ENCODE measurements at regions not wholly inside any gene's neighbourhood (a gene's known extent, or its start where the extent isn't known, plus 50 kb on each side); places are given as distances from the start of the nearest gene placed in this dataset.

DNA sequence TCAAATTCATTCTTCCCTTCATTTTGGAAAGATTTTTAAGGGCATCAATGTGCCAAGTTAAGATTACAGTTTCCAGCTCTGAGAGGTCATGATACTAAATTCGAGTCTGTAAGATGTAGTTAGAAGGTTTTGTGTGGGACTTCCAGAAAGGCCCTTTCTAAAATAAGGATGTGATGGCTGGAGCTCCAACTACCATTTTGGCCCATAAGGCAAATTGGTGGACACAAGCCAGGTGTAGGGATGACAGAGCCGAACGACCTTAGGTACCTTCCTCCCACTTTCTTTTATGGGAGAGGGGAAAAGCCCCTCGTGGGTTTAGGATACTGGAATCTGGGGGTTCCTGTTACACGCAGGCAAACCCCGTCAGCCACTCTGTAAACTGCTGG is 54.3 kb upstream of the PTPDC1 start:
- TF ChIP-seq POLR2AphosphoS5 (IDR thresholded peaks at IDR 0.05; ENCODE audit: insufficient read depth, low read depth, low read length) (no peak), POLR2A (IDR thresholded peaks at IDR 0.05; ENCODE audit: low read depth, low read length) (no peak), GATA2 (IDR thresholded peaks at IDR 0.05; ENCODE audit: insufficient read depth, insufficient read length, low read depth, low read length) (no peak)
- TF ChIP-seq, protein P1, sequence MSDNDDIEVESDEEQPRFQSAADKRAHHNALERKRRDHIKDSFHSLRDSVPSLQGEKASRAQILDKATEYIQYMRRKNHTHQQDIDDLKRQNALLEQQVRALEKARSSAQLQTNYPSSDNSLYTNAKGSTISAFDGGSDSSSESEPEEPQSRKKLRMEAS (IDR thresholded peaks at IDR 0.05; ENCODE audit: insufficient read depth, insufficient read length): no peak
- TF ChIP-seq, protein P2, sequence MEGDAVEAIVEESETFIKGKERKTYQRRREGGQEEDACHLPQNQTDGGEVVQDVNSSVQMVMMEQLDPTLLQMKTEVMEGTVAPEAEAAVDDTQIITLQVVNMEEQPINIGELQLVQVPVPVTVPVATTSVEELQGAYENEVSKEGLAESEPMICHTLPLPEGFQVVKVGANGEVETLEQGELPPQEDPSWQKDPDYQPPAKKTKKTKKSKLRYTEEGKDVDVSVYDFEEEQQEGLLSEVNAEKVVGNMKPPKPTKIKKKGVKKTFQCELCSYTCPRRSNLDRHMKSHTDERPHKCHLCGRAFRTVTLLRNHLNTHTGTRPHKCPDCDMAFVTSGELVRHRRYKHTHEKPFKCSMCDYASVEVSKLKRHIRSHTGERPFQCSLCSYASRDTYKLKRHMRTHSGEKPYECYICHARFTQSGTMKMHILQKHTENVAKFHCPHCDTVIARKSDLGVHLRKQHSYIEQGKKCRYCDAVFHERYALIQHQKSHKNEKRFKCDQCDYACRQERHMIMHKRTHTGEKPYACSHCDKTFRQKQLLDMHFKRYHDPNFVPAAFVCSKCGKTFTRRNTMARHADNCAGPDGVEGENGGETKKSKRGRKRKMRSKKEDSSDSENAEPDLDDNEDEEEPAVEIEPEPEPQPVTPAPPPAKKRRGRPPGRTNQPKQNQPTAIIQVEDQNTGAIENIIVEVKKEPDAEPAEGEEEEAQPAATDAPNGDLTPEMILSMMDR (IDR thresholded peaks at IDR 0.05; ENCODE audit: extremely low read depth in 1 of 2, insufficient read depth in 1 of 2, low read depth in 1 of 2, low read length in 2 of 2): no peak
